ENCODE measurements at regions not wholly inside any gene's neighbourhood (a gene's known extent, or its start where the extent isn't known, plus 50 kb on each side); places are given as distances from the start of the nearest gene placed in this dataset.

DNA sequence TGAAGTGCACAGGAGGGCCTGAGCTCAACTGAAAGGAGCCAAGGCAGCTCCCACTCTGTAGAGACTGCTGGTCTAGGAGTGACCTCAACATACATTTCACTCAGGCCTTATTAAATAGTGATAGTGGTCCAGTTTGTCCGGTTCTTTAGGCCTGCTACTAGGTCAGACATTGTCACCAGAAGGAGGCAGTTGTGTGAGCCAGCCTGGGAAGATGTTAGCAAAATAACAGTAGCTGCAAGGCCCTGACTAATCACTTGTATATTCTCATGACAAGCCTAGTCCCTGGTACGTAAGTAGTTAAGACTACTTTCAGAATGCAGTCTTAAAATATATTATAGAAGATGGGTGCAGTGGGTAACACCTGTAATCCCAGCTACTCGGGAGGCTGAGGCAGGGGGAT, 264.0 kb upstream of the CAMK1G start:
- Histone ChIP-seq H2BK120ac (ENCODE audit: insufficient read depth, low read length, poor library complexity) (peak overlapping the region; percentile 17), H2BK12ac (ENCODE audit: low read length) (no peak overlapping the region), H3K9me3 (ENCODE audit: insufficient read depth, low read depth, low read length) (no peaks in the 10 kb centered on the region), H4K91ac (ENCODE audit: low read depth, low read length) (no peak overlapping the region), H3K9ac (ENCODE audit: low read length) (no peak overlapping the region), H3K4me1 (ENCODE audit: control insufficient read depth in 1 of 2, insufficient read depth in 2 of 2, low read length in 2 of 2) (peaks cover 2 to 3% of the 10 kb centered on the region in 2 experiments), H3K4ac (ENCODE audit: low read depth, low read length) (no peak overlapping the region), H2AFZ (ENCODE audit: insufficient read depth, low read length, poor library complexity) (no peak overlapping the region), H2BK5ac (ENCODE audit: low read depth, low read length, poor library complexity) (no peak overlapping the region), H3K23ac (ENCODE audit: low read length) (no peak overlapping the region), H3K27me3 (ENCODE audit: insufficient read depth, low read length) (no peaks in the 10 kb centered on the region), H2AK5ac (ENCODE audit: low read length) (no peak overlapping the region), H4K8ac (ENCODE audit: low read depth, low read length) (no peak overlapping the region), H3K79me2 (ENCODE audit: control insufficient read depth, insufficient read depth, low read length, poor library complexity) (no peaks in the 10 kb centered on the region), H3K18ac (ENCODE audit: low read length) (no peak overlapping the region), H3K14ac (ENCODE audit: low read length) (no peak overlapping the region), H3K4me3 (ENCODE audit: low read depth, low read length) (no peak overlapping the region), H4K12ac (ENCODE audit: low read depth, low read length) (no peak overlapping the region), H3K36me3 (ENCODE audit: control insufficient read depth in 1 of 2, insufficient read depth in 2 of 2, low read length in 2 of 2) (no peaks in the 10 kb centered on the region), H3K4me2 (ENCODE audit: low read length) (no peak overlapping the region), H3K27ac (ENCODE audit: low read depth, low read length) (no peak overlapping the region), H3K79me1 (ENCODE audit: low read length) (no peaks in the 10 kb centered on the region)
- no CpG with 5 or more reads among the region's 3 CpGs for WGBS (ENCODE audit: extremely low coverage, insufficient coverage, insufficient read length)
- DNase-seq: peak in 1 of 2 donors; percentile 2

DNA sequence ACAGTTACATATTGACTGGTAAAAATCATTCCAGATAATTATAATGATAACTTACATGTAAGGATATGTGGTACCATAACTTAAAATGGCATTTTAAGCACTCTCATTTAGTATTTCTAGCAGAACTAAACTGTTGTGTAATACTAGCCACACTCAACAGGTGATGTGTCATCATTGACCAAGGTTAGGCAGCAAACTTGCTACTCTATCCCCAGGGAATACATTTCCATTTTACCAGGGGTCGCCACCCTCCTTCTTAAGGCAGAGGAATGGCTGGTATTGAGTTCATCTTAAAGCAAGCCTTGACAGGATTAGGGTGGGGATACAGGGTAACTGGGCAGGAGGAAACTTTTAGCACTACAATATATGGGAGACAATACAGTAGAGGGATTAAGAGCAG, 259.8 kb upstream of the CAMK1G start:
- Histone ChIP-seq H4K8ac (ENCODE audit: low read depth, low read length) (no peak overlapping the region), H2BK120ac (ENCODE audit: insufficient read depth, low read length, poor library complexity) (no peak overlapping the region), H2BK12ac (ENCODE audit: low read length) (no peak overlapping the region), H3K18ac (ENCODE audit: low read length) (no peak overlapping the region), H3K14ac (ENCODE audit: low read length) (no peak overlapping the region), H3K27me3 (ENCODE audit: insufficient read depth, low read length) (no peaks in the 10 kb centered on the region), H3K27ac (ENCODE audit: low read depth, low read length) (no peak overlapping the region), H2BK5ac (ENCODE audit: low read depth, low read length, poor library complexity) (no peak overlapping the region), H2AK5ac (ENCODE audit: low read length) (no peak overlapping the region), H3K23ac (ENCODE audit: low read length) (no peak overlapping the region), H3K79me2 (ENCODE audit: control insufficient read depth, insufficient read depth, low read length, poor library complexity) (no peaks in the 10 kb centered on the region), H3K4me3 (ENCODE audit: low read depth, low read length) (no peak overlapping the region), H3K36me3 (ENCODE audit: control insufficient read depth in 1 of 2, insufficient read depth in 2 of 2, low read length in 2 of 2) (no peaks in the 10 kb centered on the region), H3K9me3 (ENCODE audit: insufficient read depth, low read depth, low read length) (no peaks in the 10 kb centered on the region), H4K91ac (ENCODE audit: low read depth, low read length) (no peak overlapping the region), H2AFZ (ENCODE audit: insufficient read depth, low read length, poor library complexity) (no peak overlapping the region), H4K12ac (ENCODE audit: low read depth, low read length) (no peak overlapping the region), H3K9ac (ENCODE audit: low read length) (no peak overlapping the region), H3K4me2 (ENCODE audit: low read length) (no peak overlapping the region), H3K4me1 (ENCODE audit: control insufficient read depth in 1 of 2, insufficient read depth in 2 of 2, low read length in 2 of 2) (peaks cover under 1 to 2% of the 10 kb centered on the region in 2 experiments), H3K79me1 (ENCODE audit: low read length) (no peaks in the 10 kb centered on the region), H3K4ac (ENCODE audit: low read depth, low read length) (no peak overlapping the region)
- peak in 1 of 2 donors; percentile 20 for DNase-seq
- no CpG with 5 or more reads among the region's 1 CpG for WGBS (ENCODE audit: extremely low coverage, insufficient coverage, insufficient read length)

DNA sequence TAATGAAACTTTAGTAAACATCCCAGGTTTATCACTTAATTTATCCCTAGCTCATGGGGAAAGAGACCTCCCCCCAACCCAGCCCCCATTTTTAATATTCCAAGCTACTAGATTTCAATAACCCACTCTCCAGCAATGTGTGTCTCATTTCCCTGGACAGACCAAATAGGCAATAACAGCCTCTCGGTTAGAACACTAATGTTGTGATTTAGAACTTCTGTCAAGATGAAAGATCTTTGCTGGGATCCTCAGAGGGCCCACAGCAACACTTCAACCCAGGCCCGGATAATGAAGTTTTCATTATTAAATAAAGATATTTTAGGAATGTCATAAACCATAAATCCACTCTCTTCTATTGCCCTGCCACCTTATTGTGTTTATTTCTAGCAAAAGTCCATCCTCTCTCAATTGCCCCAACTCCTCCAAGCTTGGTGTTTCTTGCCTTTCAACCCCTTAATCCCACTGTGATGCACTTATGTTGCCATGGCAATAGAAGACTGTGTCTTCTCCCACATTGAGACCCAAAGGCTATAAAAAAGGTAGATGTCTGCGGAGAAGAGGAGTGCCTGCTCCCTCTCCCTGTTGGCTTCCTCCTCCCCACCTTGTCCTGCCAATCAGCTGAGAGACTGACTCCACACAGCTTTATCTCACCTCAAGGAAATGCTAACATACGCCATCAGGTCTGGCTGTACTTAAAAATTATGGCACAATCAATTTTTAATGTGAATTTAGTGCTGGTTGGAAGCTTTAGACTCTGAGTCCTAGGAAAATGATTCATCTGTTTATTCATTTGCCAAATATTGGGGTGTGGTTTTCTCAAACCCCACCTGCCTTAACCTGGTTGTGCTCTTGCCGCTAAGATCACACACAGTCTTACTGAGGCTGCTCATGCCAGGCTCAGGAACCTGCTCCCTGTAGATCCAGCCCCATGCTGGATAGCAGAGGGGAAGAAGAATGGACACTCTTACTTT, 258.3 kb upstream of the CAMK1G start:
- Histone ChIP-seq H3K27me3 (ENCODE audit: insufficient read depth, low read length) (no peaks in the 10 kb centered on the region), H3K79me1 (ENCODE audit: low read length) (no peaks in the 10 kb centered on the region), H4K12ac (ENCODE audit: low read depth, low read length) (no peak overlapping the region), H3K27ac (ENCODE audit: low read depth, low read length) (no peak overlapping the region), H3K4me2 (ENCODE audit: low read length) (no peak overlapping the region), H4K91ac (ENCODE audit: low read depth, low read length) (no peak overlapping the region), H3K23ac (ENCODE audit: low read length) (no peak overlapping the region), H2BK5ac (ENCODE audit: low read depth, low read length, poor library complexity) (no peak overlapping the region), H3K9me3 (ENCODE audit: insufficient read depth, low read depth, low read length) (no peaks in the 10 kb centered on the region), H3K9ac (ENCODE audit: low read length) (no peak overlapping the region), H3K14ac (ENCODE audit: low read length) (no peak overlapping the region), H3K36me3 (ENCODE audit: control insufficient read depth in 1 of 2, insufficient read depth in 2 of 2, low read length in 2 of 2) (no peaks in the 10 kb centered on the region), H3K18ac (ENCODE audit: low read length) (no peak overlapping the region), H3K4ac (ENCODE audit: low read depth, low read length) (no peak overlapping the region), H2BK120ac (ENCODE audit: insufficient read depth, low read length, poor library complexity) (no peak overlapping the region), H4K8ac (ENCODE audit: low read depth, low read length) (no peak overlapping the region), H3K4me1 (ENCODE audit: control insufficient read depth in 1 of 2, insufficient read depth in 2 of 2, low read length in 2 of 2) (peaks cover 0 to 2% of the 10 kb centered on the region in 2 experiments), H2BK12ac (ENCODE audit: low read length) (no peak overlapping the region), H3K4me3 (ENCODE audit: low read depth, low read length) (no peak overlapping the region), H2AFZ (ENCODE audit: insufficient read depth, low read length, poor library complexity) (no peak overlapping the region), H3K79me2 (ENCODE audit: control insufficient read depth, insufficient read depth, low read length, poor library complexity) (no peaks in the 10 kb centered on the region), H2AK5ac (ENCODE audit: low read length) (no peak overlapping the region)
- DNase-seq: no peak
- WGBS (ENCODE audit: extremely low coverage, insufficient coverage, insufficient read length): no CpG with 5 or more reads among the region's 5 CpGs

DNA sequence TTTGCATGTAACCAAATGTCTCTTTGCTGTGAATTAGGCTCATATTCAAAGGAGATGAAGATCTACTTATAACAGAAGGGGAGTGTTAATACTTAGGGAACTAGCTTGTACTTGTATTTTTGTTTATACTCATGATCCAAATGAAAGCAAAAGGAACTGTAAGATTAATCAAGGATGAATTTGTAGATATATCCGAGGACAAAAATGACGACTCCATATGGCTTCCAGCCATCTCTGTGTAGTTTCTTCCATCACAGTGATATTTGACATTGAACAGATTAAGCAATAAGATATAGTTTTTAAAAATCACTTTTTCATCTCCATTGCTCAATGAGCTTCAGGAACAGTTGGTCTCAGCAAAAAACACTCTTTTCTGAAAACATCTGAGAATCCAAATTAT, 257.4 kb upstream of the CAMK1G start:
- DNase-seq: no peak
- Histone ChIP-seq H2BK120ac (ENCODE audit: insufficient read depth, low read length, poor library complexity) (no peak overlapping the region), H3K9me3 (ENCODE audit: insufficient read depth, low read depth, low read length) (no peaks in the 10 kb centered on the region), H3K79me1 (ENCODE audit: low read length) (no peaks in the 10 kb centered on the region), H4K8ac (ENCODE audit: low read depth, low read length) (no peak overlapping the region), H2BK5ac (ENCODE audit: low read depth, low read length, poor library complexity) (no peak overlapping the region), H2AFZ (ENCODE audit: insufficient read depth, low read length, poor library complexity) (no peak overlapping the region), H3K27ac (ENCODE audit: low read depth, low read length) (no peak overlapping the region), H2AK5ac (ENCODE audit: low read length) (no peak overlapping the region), H3K9ac (ENCODE audit: low read length) (no peak overlapping the region), H2BK12ac (ENCODE audit: low read length) (no peak overlapping the region), H3K4me1 (ENCODE audit: control insufficient read depth in 1 of 2, insufficient read depth in 2 of 2, low read length in 2 of 2) (peaks cover 0 to 2% of the 10 kb centered on the region in 2 experiments), H4K12ac (ENCODE audit: low read depth, low read length) (no peak overlapping the region), H4K91ac (ENCODE audit: low read depth, low read length) (no peak overlapping the region), H3K79me2 (ENCODE audit: control insufficient read depth, insufficient read depth, low read length, poor library complexity) (no peaks in the 10 kb centered on the region), H3K36me3 (ENCODE audit: control insufficient read depth in 1 of 2, insufficient read depth in 2 of 2, low read length in 2 of 2) (no peaks in the 10 kb centered on the region), H3K27me3 (ENCODE audit: insufficient read depth, low read length) (no peaks in the 10 kb centered on the region), H3K4me2 (ENCODE audit: low read length) (no peak overlapping the region), H3K4ac (ENCODE audit: low read depth, low read length) (no peak overlapping the region), H3K18ac (ENCODE audit: low read length) (no peak overlapping the region), H3K14ac (ENCODE audit: low read length) (no peak overlapping the region), H3K4me3 (ENCODE audit: low read depth, low read length) (no peak overlapping the region), H3K23ac (ENCODE audit: low read length) (no peak overlapping the region)
- no CpG with 5 or more reads among the region's 2 CpGs for WGBS (ENCODE audit: extremely low coverage, insufficient coverage, insufficient read length)
